Suprapubic skin (tissue), 4 donors: ENCODE measurements at regions not wholly inside any gene's neighbourhood (a gene's known extent, or its start where the extent isn't known, plus 50 kb on each side); places are given as distances from the start of the nearest gene placed in this dataset.

Source experiments
- EP300 ChIP-seq: sonication (generic); formaldehyde crosslinking; IDR thresholded peaks from one replicate; pipeline ENCODE4 v1.6.1; 2017; ENCODE audit warnings: antibody characterized with exemption
- POLR2A ChIP-seq, 2 donors: fragments of 450-650 bp; IDR thresholded peaks; one replicate each; pipeline ENCODE4 v1.6.1; 2017; ENCODE audit warnings: antibody characterized with exemption in 2 of 2, mild to moderate bottlenecking in 2 of 2, moderate library complexity in 2 of 2
- POLR2AphosphoS5 ChIP-seq, 3 donors: sonication (generic); formaldehyde crosslinking; IDR thresholded peaks; one replicate each; pipeline ENCODE4 v1.6.1; 2017; ENCODE audit warnings: antibody characterized with exemption in 3 of 3
- TF ChIP-seq, protein P1 (sequence below), 2 donors: fragments of 200-600 bp in 1 of 2; fragments of 450-650 bp in 1 of 2; sonication (generic) in 1 of 2; IDR thresholded peaks; one replicate each; pipeline ENCODE4 v1.5.1; 2016 to 2019; ENCODE audit warnings: antibody characterized with exemption in 2 of 2, mild to moderate bottlenecking in 1 of 2, moderate library complexity in 1 of 2

DNA sequence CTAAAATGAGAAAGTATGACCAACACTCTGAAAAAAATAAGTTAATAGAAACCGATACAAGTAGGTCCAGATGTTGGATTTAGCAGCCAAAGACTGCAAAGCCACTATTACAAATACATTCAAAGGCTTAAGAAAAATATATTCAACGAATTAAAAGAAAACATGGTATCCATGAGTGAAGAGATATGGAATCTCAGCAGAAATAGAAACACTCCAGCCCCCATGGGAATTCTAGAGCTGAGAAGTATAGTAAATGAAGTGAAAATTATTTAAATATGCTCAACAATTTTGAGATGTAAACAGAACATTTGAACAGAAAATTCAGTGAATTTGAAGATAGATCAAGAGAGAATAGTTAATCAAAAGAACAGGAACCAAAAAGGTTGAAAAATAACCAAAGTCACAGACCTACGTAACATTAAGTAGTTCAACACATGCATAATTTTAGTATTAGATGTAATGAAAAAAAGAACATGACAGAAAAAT is 72.0 kb upstream of the WIPF3 start:
- TF ChIP-seq, protein P1, sequence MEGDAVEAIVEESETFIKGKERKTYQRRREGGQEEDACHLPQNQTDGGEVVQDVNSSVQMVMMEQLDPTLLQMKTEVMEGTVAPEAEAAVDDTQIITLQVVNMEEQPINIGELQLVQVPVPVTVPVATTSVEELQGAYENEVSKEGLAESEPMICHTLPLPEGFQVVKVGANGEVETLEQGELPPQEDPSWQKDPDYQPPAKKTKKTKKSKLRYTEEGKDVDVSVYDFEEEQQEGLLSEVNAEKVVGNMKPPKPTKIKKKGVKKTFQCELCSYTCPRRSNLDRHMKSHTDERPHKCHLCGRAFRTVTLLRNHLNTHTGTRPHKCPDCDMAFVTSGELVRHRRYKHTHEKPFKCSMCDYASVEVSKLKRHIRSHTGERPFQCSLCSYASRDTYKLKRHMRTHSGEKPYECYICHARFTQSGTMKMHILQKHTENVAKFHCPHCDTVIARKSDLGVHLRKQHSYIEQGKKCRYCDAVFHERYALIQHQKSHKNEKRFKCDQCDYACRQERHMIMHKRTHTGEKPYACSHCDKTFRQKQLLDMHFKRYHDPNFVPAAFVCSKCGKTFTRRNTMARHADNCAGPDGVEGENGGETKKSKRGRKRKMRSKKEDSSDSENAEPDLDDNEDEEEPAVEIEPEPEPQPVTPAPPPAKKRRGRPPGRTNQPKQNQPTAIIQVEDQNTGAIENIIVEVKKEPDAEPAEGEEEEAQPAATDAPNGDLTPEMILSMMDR (IDR thresholded peaks at IDR 0.05) = no peak
- no peak for TF ChIP-seq POLR2A (IDR thresholded peaks at IDR 0.05)
- no peak for TF ChIP-seq POLR2AphosphoS5 (IDR thresholded peaks at IDR 0.05)
- no peak for TF ChIP-seq EP300
